ENCODE measurements at regions not wholly inside any gene's neighbourhood (a gene's known extent, or its start where the extent isn't known, plus 50 kb on each side); places are given as distances from the start of the nearest gene placed in this dataset.
"Not testable (repeated sequence)": the region's sequence is repeated elsewhere in the genome, so short reads cannot be mapped to it uniquely, and the experiment has no call there.

GRCh38 chr1:143625886-143626285, 345.9 kb downstream of the FAM72C start:
- Mint-ChIP-seq H3K9me3 (peaks cover 0 to 11% (median 0%) of the 10 kb centered on the region in 6 donors), H3K36me3 (no peaks in the 10 kb centered on the region), H3K27ac (no peak overlapping the region), H3K4me1 (no peaks in the 10 kb centered on the region), H3K27me3 (ENCODE audit: low read depth in 3 of 3) (peaks cover 0 to 2% (median 2%) of the 10 kb centered on the region in 3 donors), H3K4me3 (no peak overlapping the region)
- DNase-seq: no peak

GRCh38 chr1:143619851-143620250, 351.9 kb downstream of the FAM72C start:
- Mint-ChIP-seq H3K27me3 (ENCODE audit: low read depth in 3 of 3) (peaks cover 0 to 5% (median 4%) of the 10 kb centered on the region in 3 donors), H3K27ac (no peak overlapping the region), H3K4me3 (no peak overlapping the region), H3K9me3 (peaks cover 0 to 11% (median 0%) of the 10 kb centered on the region in 6 donors), H3K4me1 (no peaks in the 10 kb centered on the region), H3K36me3 (no peaks in the 10 kb centered on the region)
- no peak for DNase-seq

- peaks cover 0 to 4% (median 0%) of the 10 kb centered on the region in 3 donors for H3K27me3 Mint-ChIP-seq (ENCODE audit: low read depth in 3 of 3)
- no peaks in the 10 kb centered on the region for H3K36me3 Mint-ChIP-seq
- no peak for DNase-seq
Measured at GRCh38 chr1:143611159-143611558, 360.6 kb downstream of the FAM72C start.

GRCh38 chr1:143610196-143610595, 361.6 kb downstream of the FAM72C start:
- Mint-ChIP-seq H3K4me1 (no peaks in the 10 kb centered on the region), H3K36me3 (no peaks in the 10 kb centered on the region), H3K4me3 (no peak overlapping the region), H3K9me3 (peaks cover 0 to 10% (median 0%) of the 10 kb centered on the region in 6 donors), H3K27ac (no peak overlapping the region), H3K27me3 (ENCODE audit: low read depth in 3 of 3) (peaks cover 0 to 4% (median 0%) of the 10 kb centered on the region in 3 donors)
- no peak for DNase-seq

More at GRCh38 chr1:143611159-143611558, 360.6 kb downstream of the FAM72C start:
- H3K9me3 Mint-ChIP-seq: peaks cover 0 to 10% (median 0%) of the 10 kb centered on the region in 6 donors
- no peak overlapping the region for H3K4me3 Mint-ChIP-seq
- H3K4me1 Mint-ChIP-seq: no peaks in the 10 kb centered on the region
- no peak overlapping the region for H3K27ac Mint-ChIP-seq

- peaks cover 2% of the 10 kb centered on the region in 3 donors for H3K27me3 Mint-ChIP-seq (ENCODE audit: low read depth in 3 of 3)
- no peaks in the 10 kb centered on the region for H3K36me3 Mint-ChIP-seq
- H3K27ac Mint-ChIP-seq: no peak overlapping the region
- H3K4me3 Mint-ChIP-seq: no peak overlapping the region
- no peaks in the 10 kb centered on the region for H3K4me1 Mint-ChIP-seq
- peaks cover 0 to 4% (median 0%) of the 10 kb centered on the region in 6 donors for H3K9me3 Mint-ChIP-seq
- no peak for DNase-seq
Measured at GRCh38 chr1:143604887-143605286, 366.9 kb downstream of the FAM72C start.

GRCh38 chr1:143584508-143584907, 387.3 kb downstream of the FAM72C start:
- no peak overlapping the region for H3K4me3 Mint-ChIP-seq
- no peak for DNase-seq
- H3K27ac Mint-ChIP-seq: no peak overlapping the region
- H3K4me1 Mint-ChIP-seq: no peaks in the 10 kb centered on the region
- H3K9me3 Mint-ChIP-seq: peaks cover 0 to 6% (median under 1%) of the 10 kb centered on the region in 6 donors
- peaks cover 0 to 3% (median 0%) of the 10 kb centered on the region in 3 donors for H3K36me3 Mint-ChIP-seq
- H3K27me3 Mint-ChIP-seq (ENCODE audit: low read depth in 3 of 3): peaks cover 0 to 4% (median 2%) of the 10 kb centered on the region in 3 donors

- Mint-ChIP-seq H3K4me1 (no peaks in the 10 kb centered on the region), H3K27me3 (ENCODE audit: low read depth in 3 of 3) (peaks cover 0 to 6% (median 2%) of the 10 kb centered on the region in 3 donors), H3K27ac (no peak overlapping the region), H3K9me3 (peaks cover 0 to 10% (median 0%) of the 10 kb centered on the region in 6 donors), H3K36me3 (no peaks in the 10 kb centered on the region), H3K4me3 (no peak overlapping the region)
- DNase-seq: no peak
Measured at GRCh38 chr1:143574891-143575520, 396.8 kb downstream of the FAM72C start.

- H3K9me3 Mint-ChIP-seq: peaks cover 0 to 13% (median 0%) of the 10 kb centered on the region in 6 donors
- H3K27me3 Mint-ChIP-seq (ENCODE audit: low read depth in 3 of 3); H3K27ac Mint-ChIP-seq: not testable (repeated sequence)
Measured at GRCh38 chr1:143572661-143573060, 399.1 kb downstream of the FAM72C start.

GRCh38 chr1:143563761-143564160, 408.0 kb downstream of the FAM72C start:
- not testable (repeated sequence) for H3K9me3 Mint-ChIP-seq; DNase-seq; H3K4me3 Mint-ChIP-seq; H3K27me3 Mint-ChIP-seq (ENCODE audit: low read depth in 3 of 3); H3K36me3 Mint-ChIP-seq; H3K27ac Mint-ChIP-seq; H3K4me1 Mint-ChIP-seq

More at GRCh38 chr1:143572661-143573060, 399.1 kb downstream of the FAM72C start:
- H3K4me1 Mint-ChIP-seq, H3K36me3 Mint-ChIP-seq, H3K4me3 Mint-ChIP-seq, DNase-seq: not testable (repeated sequence)

- Mint-ChIP-seq H3K27me3 (ENCODE audit: low read depth in 3 of 3) (no peaks in the 10 kb centered on the region), H3K4me3 (no peak overlapping the region), H3K4me1 (no peaks in the 10 kb centered on the region), H3K36me3 (no peaks in the 10 kb centered on the region), H3K27ac (no peak overlapping the region), H3K9me3 (peaks cover 0 to 15% (median under 1%) of the 10 kb centered on the region in 6 donors)
- DNase-seq: no peak
Measured at GRCh38 chr1:143553627-143554026, 418.2 kb downstream of the FAM72C start.

- Mint-ChIP-seq H3K9me3 (peaks cover 18 to 29% (median 24%) of the 10 kb centered on the region in 6 donors), H3K36me3 (peaks cover 8 to 22% (median 14%) of the 10 kb centered on the region in 3 donors), H3K27me3 (ENCODE audit: low read depth in 3 of 3) (peaks cover 16 to 21% (median 18%) of the 10 kb centered on the region in 3 donors)
- H3K4me3 Mint-ChIP-seq, DNase-seq, H3K4me1 Mint-ChIP-seq, H3K27ac Mint-ChIP-seq: not testable (repeated sequence)
Measured at GRCh38 chr1:143504703-143505102, 467.1 kb downstream of the FAM72C start.

GRCh38 chr1:143504080-143504479, 467.7 kb downstream of the FAM72C start:
- not testable (repeated sequence) for H3K4me1 Mint-ChIP-seq, DNase-seq, H3K27ac Mint-ChIP-seq, H3K4me3 Mint-ChIP-seq
- H3K27me3 Mint-ChIP-seq (ENCODE audit: low read depth in 3 of 3): peaks cover 16 to 21% (median 18%) of the 10 kb centered on the region in 3 donors
- H3K36me3 Mint-ChIP-seq: peaks cover 8 to 22% (median 14%) of the 10 kb centered on the region in 3 donors
- H3K9me3 Mint-ChIP-seq: peaks cover 18 to 29% (median 24%) of the 10 kb centered on the region in 6 donors

- Mint-ChIP-seq H3K9me3 (peaks cover 18 to 29% (median 24%) of the 10 kb centered on the region in 6 donors), H3K27ac (peak overlapping the region in 3 of 6 donors; percentile 46 to 53 (median 49)), H3K4me3 (peak overlapping the region in 1 of 5 donors; percentile 52), H3K27me3 (ENCODE audit: low read depth in 3 of 3) (peaks cover 16 to 21% (median 18%) of the 10 kb centered on the region in 3 donors), H3K36me3 (peaks cover 8 to 22% (median 14%) of the 10 kb centered on the region in 3 donors)
- H3K4me1 Mint-ChIP-seq, DNase-seq: not testable (repeated sequence)
Measured at GRCh38 chr1:143503048-143503447, 468.7 kb downstream of the FAM72C start.

GRCh38 chr1:143502038-143502437, 469.7 kb downstream of the FAM72C start:
- peaks cover 8 to 22% (median 14%) of the 10 kb centered on the region in 3 donors for H3K36me3 Mint-ChIP-seq
- peak overlapping the region in 2 of 5 donors; percentile 0 to 75 for H3K4me3 Mint-ChIP-seq
- not testable (repeated sequence) for DNase-seq, H3K4me1 Mint-ChIP-seq
- peak overlapping the region in 2 of 6 donors; percentile 49 to 70 for H3K27ac Mint-ChIP-seq
- peaks cover 18 to 29% (median 24%) of the 10 kb centered on the region in 6 donors for H3K9me3 Mint-ChIP-seq
- peaks cover 16 to 21% (median 18%) of the 10 kb centered on the region in 3 donors for H3K27me3 Mint-ChIP-seq (ENCODE audit: low read depth in 3 of 3)

Measured in immature natural killer cell (primary cell).